H1 (cell line): ENCODE measurements at regions not wholly inside any gene's neighbourhood (a gene's known extent, or its start where the extent isn't known, plus 50 kb on each side); places are given as distances from the start of the nearest gene placed in this dataset.

Source experiments
- CHD1 ChIP-seq: IDR thresholded peaks from 2 replicates; pipeline ENCODE4 v1.6.1; 2012; ENCODE audit warnings: low read depth, low read length, improper control_type of control experiment
- CHD7 ChIP-seq: fragments of 300-600 bp; sonication (generic); IDR thresholded peaks from 2 replicates; pipeline ENCODE4 v1.7.1; 2012; ENCODE audit warnings: low read length, moderate library complexity, mild to moderate bottlenecking, inconsistent platforms; ENCODE audit not compliant: insufficient replicate concordance
- CREB1 ChIP-seq: IDR thresholded peaks from 2 replicates; pipeline ENCODE4 v1.6.1; 2012; ENCODE audit warnings: inconsistent platforms
- KDM4A ChIP-seq: IDR thresholded peaks from one replicate; pipeline ENCODE4 v1.7.1; 2012; ENCODE audit warnings: low read depth, mild to moderate bottlenecking, moderate library complexity, low read length, inconsistent platforms; ENCODE audit not compliant: severe bottlenecking
- KDM5A ChIP-seq: fragments of 200-600 bp; IDR thresholded peaks from 2 replicates; pipeline ENCODE4 v1.7.1; 2012; ENCODE audit warnings: mild to moderate bottlenecking, low read length, inconsistent platforms, mixed read lengths

GRCh38 chr3:187927565-187927964, 182.3 kb upstream of the BCL6 start (continued):
- TF ChIP-seq CHD7 = no peak
- no peak for TF ChIP-seq CREB1
- TF ChIP-seq KDM5A = no peak
- TF ChIP-seq CHD1 = no peak
- no peak for TF ChIP-seq KDM4A
